PFSK-1 (cell line): ENCODE measurements at regions not wholly inside any gene's neighbourhood (a gene's known extent, or its start where the extent isn't known, plus 50 kb on each side); places are given as distances from the start of the nearest gene placed in this dataset.

Experiments used
- POLR2AphosphoS5 ChIP-seq: IDR thresholded peaks from 2 replicates; pipeline ENCODE4 v1.6.1; 2012; ENCODE audit warnings: low read depth, mild to moderate bottlenecking, control low read depth, low read length, moderate library complexity
- SIN3A ChIP-seq: IDR thresholded peaks from 2 replicates; pipeline ENCODE4 v1.6.1; 2012; ENCODE audit warnings: mild to moderate bottlenecking, low read length, moderate library complexity, borderline replicate concordance; ENCODE audit not compliant: insufficient read depth
- TAF1 ChIP-seq: IDR thresholded peaks from 2 replicates; pipeline ENCODE4 v1.6.1; 2012; ENCODE audit warnings: low read length, control low read depth, borderline replicate concordance; ENCODE audit not compliant: insufficient read depth

- TF ChIP-seq POLR2AphosphoS5 = no peak
- TF ChIP-seq SIN3A = no peak
- TF ChIP-seq TAF1 = no peak
Observed at GRCh38 chr19:29093553-29093908, 119.4 kb downstream of the UQCRFS1 start.
